ENCODE measurements at regions not wholly inside any gene's neighbourhood (a gene's known extent, or its start where the extent isn't known, plus 50 kb on each side); places are given as distances from the start of the nearest gene placed in this dataset.

DNA sequence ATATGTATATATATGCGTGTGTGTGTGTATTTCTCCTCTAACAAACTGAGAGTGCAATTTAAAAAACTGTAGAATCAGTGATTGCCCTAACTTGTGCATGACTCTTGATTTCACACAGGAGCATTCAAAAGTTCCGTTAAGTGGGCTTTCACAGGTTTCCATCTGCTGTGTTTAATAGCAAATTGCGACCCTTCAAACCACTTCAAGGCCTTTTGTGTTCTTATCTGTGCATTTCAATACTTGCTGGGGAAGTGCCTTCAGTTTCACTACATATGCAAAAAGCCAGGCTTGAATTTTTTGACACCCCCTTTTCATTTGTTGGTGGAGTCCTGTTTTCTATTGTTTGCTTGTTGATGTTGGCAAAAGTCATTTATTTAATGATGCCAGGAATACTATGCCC, 158.0 kb downstream of the TM9SF2 start:
- DNase-seq, result no peak

DNA sequence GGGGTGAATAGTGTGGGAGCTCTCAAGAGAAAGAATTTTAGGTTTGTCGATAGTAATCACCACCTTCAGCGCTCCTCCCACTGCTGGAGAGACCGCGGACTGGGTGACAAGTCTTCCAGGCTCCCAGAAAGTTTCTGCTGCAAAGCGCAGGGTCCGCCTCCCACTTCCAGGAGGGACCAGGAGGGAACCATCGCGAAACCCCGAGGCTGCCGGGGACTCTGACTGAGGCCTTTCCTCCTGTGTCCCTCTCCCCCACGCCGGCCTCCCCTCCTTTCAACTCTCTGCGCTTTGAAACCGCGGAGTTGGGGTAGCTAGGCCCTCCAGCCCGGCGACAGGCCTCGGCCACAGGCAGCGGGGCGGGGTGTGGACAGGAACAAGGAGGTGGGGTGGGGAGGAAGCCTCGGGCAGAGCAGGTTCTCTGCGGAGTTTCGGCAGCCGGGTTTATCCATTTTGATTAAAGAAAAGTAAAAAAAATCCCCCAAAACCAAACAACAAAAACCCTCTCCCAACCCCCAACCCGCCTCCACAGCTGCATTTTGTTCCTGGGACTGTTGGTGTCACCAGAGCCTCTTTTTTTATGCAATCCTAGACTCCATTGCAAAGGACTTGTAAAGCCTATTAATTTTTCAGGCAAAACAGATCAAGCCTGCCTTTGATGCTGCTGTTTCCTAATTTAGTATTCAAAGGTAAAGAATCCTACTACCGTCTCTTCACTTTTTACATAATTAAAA, 157.2 kb downstream of the TM9SF2 start:
- peak; percentile 42 to 71 for DNase-seq

- DNase-seq, result peak in 1 of 2 donors; percentile 21
Observed at GRCh38 chr13:99657848-99658260, 156.6 kb downstream of the TM9SF2 start.

- DNase-seq, result peak in 1 of 2 donors; percentile 65
Observed at GRCh38 chr13:99656844-99657381, 155.6 kb downstream of the TM9SF2 start.

DNA sequence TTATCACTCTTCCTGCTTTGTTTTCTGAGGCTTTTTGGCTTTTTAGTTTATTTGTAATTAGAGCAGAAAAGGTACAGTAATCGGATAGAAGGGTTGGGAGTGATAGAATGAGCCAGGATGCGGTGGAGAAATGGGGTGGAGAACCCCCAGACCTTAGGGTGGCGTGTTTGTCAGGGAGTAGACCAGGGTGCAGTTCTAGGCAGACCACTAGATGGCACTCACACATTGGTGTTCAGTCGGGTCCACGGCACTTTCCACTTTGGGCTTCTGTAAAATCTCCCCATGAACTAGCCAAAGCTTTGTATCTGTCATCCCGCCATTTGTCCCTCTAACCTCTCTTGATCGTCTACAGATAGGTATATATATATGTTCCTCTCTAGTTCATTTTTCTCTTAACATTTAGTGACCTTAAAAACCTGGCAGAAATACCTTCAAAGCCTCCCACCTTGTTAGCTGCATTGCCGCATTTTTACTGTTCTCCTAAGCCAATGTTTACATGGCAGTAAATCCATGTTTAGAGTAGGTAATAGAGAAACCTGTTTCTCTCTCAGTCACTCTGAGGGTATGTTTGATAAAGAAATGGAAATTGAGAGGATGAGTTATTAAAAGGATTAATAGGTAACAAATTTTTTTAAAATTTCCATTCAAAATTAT, 154.9 kb downstream of the TM9SF2 start:
- DNase-seq, result peak; percentile 76 to 85

DNA sequence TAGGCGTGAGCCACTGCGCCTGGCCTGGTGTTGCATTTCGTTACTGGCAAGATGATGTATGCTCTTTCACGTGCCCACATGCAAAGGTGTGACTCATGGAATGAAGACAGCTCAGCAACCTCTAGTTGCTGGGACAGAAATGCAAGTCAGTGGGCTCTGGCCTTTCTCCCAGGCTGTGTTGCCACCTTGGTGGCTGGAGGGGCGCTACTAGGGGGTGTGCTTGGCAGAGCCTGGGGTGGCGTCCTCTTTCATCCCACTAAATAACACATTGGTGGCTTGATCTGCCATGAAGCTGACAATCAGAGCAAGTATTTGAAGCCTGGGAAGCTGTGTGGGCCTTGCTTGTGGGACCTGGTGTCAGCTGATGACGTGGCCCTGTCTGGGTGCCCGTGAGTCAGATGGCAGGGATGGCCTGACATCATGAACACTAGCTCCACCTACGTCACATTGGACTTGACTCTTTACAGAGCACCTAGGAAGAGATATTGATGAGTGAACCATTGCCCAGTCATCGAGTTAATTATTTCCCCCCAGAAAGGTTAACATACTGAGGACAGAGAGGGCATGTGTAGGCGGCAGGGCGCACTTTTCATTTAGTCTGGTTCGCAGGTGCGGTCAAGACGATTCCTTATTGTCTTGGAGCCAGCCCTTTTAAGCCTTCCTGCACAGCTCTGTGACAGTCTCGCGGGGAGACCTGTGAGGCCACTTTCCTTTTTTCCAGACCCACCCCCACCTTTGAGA, 154.2 kb downstream of the TM9SF2 start:
- DNase-seq, result peak in 1 of 2 donors; percentile 5

GRCh38 chr13:99654076-99654475, 152.8 kb downstream of the TM9SF2 start:
- no peak for DNase-seq

DNA sequence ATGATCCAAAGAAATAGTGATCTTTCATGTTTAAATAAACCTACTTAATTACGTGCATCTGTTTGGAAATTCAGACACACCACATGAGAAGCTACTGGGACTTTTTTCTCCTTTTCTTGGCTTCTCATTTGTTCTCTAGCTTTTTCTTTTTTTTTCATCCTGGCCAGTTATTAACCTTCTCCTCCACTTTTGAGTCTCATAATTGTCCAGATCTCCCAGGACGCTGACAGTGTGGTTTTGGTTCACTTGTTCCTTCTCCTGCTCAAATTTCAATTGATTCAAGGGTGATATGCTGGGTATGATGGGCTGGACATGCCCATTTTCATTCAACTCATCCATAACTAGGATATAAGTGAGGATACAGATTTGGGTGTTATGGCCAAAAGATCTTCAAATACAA, 152.3 kb downstream of the TM9SF2 start:
- DNase-seq, result no peak

GRCh38 chr13:99652901-99653300, 151.6 kb downstream of the TM9SF2 start:
- no peak for DNase-seq

DNA sequence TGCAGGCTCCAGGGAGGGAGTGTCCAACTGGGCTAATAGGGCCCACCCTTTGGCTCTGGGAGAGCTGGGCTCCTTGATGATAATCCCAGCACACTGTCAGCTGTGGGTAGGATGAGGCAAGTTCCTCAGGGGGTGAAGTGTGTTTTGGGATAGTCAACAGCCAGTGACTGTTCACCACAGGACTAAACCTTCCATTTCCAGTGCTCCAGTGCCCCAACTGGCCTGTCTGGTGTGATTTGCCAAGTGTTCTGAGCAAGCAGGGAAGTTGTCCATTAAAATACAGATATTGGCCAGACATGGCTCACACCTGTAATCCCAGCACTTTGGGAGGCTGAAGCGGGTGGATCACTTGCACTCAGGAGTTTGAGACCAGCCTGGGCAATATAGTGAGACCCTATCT, 150.9 kb downstream of the TM9SF2 start:
- no peak for DNase-seq

- no peak for DNase-seq
Observed at GRCh38 chr13:99651016-99651415, 149.7 kb downstream of the TM9SF2 start.

DNA sequence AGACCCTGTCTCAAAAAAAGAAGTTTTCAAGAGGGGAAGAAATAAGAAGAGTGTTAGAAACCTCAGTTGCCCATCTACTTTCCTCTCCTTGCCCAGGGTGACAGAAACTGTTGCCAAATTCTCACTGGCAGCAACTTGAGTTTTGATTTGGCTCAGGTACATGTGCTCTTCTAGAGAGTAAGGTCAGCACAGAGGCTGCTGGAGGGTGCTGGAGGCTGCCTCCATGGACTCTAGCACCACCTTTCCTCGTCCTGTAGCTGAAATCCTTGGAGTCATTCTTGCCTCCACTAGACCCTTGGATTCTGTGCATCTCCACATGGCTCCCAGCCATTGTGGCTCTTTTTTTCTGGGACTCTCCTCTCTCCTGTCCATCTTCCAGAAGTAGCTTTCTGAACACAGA, 149.1 kb downstream of the TM9SF2 start:
- DNase-seq, result no peak

DNA sequence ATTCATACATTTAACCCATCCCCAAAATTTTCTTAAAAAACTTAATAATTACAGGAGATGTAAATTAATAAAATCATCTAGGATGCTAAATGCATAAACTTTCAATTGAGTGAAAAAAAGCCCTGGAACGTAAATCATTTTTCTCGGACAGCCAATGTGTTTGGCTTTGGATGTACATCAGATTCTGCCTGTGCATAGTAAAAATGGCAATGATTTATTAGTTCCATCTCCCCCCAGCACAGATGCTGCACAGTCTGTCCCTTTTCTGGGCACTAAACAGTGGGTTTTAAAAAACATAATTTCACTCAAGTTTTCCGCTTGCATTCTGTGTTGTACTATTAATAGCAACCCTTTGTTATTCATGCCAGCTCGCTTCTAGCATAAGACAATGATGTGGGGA, 147.7 kb downstream of the TM9SF2 start:
- DNase-seq, result no peak

DNA sequence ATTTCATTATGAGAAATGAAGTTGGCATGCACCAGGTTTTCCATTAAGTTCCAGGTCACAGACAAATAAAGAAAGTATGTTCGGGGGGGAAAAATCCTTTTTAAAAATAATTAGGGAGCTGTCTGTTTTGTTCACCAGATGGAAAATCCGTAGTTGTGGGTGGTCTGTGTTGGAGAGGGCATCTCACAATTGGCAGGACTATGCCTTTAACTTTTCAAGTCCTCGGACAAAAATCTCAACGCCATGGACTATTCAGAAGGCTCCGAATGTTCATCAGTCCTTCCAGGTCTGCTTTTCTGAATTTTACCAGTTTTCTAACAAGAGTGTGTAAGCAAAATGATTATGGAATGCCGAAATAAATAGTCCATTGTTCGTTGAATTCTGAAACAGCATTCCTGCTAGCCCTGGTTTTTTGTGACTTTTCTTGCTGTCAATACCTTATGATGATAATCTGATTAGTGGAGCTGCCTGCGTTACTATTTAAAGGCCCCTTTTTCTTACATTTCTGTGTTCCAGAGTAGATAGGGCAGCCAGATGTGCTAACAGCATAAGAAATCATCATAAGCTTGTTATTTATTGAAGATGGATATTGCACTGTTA, 146.9 kb downstream of the TM9SF2 start:
- no peak for DNase-seq

DNA sequence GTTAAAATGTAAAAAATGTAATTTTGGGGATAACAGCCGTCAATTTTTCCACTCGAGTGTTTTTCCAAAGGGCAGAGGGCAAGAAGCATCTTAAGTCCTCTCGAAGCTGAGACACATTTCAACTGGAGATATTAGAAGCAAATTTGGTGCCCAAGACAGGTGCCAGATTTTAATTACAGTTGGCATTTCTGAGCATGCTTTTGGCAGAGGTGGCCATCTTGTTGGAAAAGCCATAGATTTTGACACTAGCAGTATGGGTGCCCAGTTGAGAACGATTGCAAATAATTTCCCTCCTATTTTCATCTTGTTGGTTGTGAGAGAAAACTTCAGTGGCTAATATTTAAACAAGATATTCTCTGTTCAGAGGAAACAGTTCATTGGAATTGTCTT, 146.3 kb downstream of the TM9SF2 start:
- DNase-seq, result no peak

DNA sequence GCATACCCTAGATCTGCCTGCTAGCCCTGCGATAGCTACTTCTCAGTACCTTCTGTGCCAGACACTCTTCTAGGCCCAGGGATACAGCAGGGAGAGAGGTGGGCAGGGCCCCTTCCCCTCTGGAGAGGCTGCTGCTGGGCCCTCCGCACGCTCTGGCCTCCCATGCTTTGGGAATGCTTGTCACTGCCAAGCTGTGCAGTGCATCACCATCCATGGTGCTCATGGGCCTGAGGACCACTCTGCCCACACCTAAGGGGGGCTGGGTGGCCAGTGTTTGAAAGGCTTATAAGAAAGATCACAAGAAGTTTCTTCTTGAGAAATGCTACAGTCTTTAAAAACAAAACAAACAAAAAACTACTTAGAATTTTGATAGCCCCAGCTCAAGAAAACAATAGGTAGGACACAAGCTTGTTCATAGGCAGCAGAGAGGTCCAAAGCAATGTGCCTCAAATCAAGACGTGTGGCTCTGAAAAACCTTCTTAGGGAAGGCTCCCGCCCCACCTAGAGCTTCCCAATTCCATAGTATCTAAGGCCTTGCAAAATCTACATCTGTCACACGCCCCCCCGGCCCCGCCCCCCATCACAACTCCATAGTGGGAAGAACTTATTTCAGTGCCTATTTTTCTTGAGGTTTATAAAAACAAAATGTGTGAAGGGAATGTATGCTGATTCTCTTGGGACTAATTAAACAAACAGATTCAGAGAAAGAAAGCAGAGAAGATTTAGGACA, 145.8 kb downstream of the TM9SF2 start:
- DNase-seq, result no peak

- no peak for DNase-seq
Observed at GRCh38 chr13:99642841-99643240, 141.6 kb downstream of the TM9SF2 start.

- DNase-seq, result no peak
Observed at GRCh38 chr13:99642006-99642405, 140.7 kb downstream of the TM9SF2 start.

GRCh38 chr13:99640260-99640659, 139.0 kb downstream of the TM9SF2 start:
- DNase-seq, result no peak

GRCh38 chr13:99639126-99639525, 137.9 kb downstream of the TM9SF2 start:
- DNase-seq, result no peak

DNA sequence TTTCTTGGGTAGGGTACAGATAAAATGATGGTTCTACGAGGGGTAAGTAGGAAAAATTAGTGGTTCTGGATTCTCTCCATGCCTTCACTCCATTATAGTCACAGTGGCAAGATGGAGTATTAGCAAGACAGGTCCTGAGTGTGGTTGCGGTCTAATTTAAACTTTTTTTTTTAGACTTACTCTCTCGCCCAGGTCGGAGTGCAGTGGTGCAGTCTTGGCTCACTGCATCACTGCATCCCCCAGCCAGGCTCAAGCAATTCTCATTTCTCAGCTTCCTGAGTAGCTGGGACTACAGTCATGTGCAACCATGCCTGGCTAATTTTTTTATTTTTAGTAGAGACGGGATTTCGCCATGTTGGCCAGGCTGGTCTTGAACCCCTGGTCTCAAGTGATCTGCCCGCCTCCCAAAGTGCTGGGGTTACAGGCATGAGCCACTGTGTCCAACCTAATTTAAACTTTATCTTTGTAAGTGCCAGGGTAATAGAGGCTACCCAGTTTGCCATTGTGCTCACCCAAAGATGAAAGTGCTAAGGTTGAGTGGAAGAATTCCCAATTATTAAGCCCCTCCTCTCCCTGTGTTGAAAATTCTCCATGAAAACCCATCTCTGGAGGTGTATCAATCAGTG, 135.6 kb downstream of the TM9SF2 start:
- no peak for DNase-seq

DNA sequence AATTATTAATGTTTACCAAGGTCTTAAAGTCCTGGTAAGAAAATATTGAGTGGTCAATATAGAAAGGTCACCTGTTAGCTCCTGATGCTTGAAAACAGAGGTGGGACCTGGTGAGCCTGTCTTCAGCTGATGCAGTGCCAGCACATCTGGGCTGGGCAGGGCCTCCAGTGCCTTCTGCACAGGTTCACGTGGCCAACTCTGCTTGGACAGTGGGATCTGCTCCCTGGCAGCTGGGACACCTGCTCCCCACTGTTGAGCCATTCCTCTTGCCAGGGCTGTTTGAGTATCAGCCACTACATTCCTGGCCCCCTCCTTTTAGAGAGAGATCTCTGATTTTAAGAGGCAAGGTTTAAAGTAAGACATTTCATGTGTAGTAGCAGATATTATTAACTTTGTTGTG, 135.0 kb downstream of the TM9SF2 start:
- DNase-seq, result no peak
